Adrenal gland (tissue), 5 donors: ENCODE measurements at regions not wholly inside any gene's neighbourhood (a gene's known extent, or its start where the extent isn't known, plus 50 kb on each side); places are given as distances from the start of the nearest gene placed in this dataset.

Experiments used
- CTCF ChIP-seq, 6 experiments: fragments of 450-650 bp in 4 of 6; fragments of 200-600 bp in 2 of 6; sonication (generic) in 1 of 6; IDR thresholded peaks; 1 replicate in 5 of 6; 2 replicates in 1 of 6; pipeline versions ENCODE4 v1.5.1 to v1.8.0; 2016 to 2021; ENCODE audit warnings: antibody characterized with exemption in 6 of 6, mild to moderate bottlenecking in 2 of 6, moderate library complexity in 1 of 6
- POLR2A ChIP-seq, 2 donors: fragments of 450-650 bp; IDR thresholded peaks; one replicate each; pipeline ENCODE4 v1.6.1; 2017; ENCODE audit warnings: antibody characterized with exemption in 2 of 2, mild to moderate bottlenecking in 2 of 2, moderate library complexity in 1 of 2
- donor health status: DM: no; HTN: no; CAD: no.

- TF ChIP-seq CTCF (IDR thresholded peaks at IDR 0.05) = no peak
- no peak for TF ChIP-seq POLR2A (IDR thresholded peaks at IDR 0.05)
Observed at GRCh38 chr20:12083269-12083668, 165.6 kb downstream of the BTBD3 start.
